ENCODE measurements at regions not wholly inside any gene's neighbourhood (a gene's known extent, or its start where the extent isn't known, plus 50 kb on each side); places are given as distances from the start of the nearest gene placed in this dataset.
"Not testable (repeated sequence)": the region's sequence is repeated elsewhere in the genome, so short reads cannot be mapped to it uniquely, and the experiment has no call there.

- DNase-seq: no peak
These were observed 131.7 kb upstream of the NDUFV2 start for GRCh38 chr18:8970843-8971242.

GRCh38 chr18:8972116-8972515, 130.4 kb upstream of the NDUFV2 start:
- no peak for DNase-seq

GRCh38 chr18:8974279-8974678, 128.2 kb upstream of the NDUFV2 start:
- no peak for DNase-seq

- no peak for DNase-seq
These were observed 127.8 kb upstream of the NDUFV2 start for GRCh38 chr18:8974696-8975095.

GRCh38 chr18:8975624-8976023, 126.9 kb upstream of the NDUFV2 start:
- no peak for DNase-seq

GRCh38 chr18:8976606-8977005, 125.9 kb upstream of the NDUFV2 start:
- DNase-seq: no peak

- DNase-seq: no peak
These were observed 125.3 kb upstream of the NDUFV2 start for GRCh38 chr18:8977166-8977565.

- no peak for DNase-seq
These were observed 124.8 kb upstream of the NDUFV2 start for GRCh38 chr18:8977701-8978100.

- DNase-seq: no peak
These were observed 124.1 kb upstream of the NDUFV2 start for GRCh38 chr18:8978394-8978793.

- no peak for DNase-seq
These were observed 123.1 kb upstream of the NDUFV2 start for GRCh38 chr18:8979258-8979988.

- no peak for DNase-seq
These were observed 122.0 kb upstream of the NDUFV2 start for GRCh38 chr18:8980496-8980895.

- DNase-seq: no peak
These were observed 121.6 kb upstream of the NDUFV2 start for GRCh38 chr18:8980918-8981317.

GRCh38 chr18:8982416-8983183, 119.9 kb upstream of the NDUFV2 start:
- no peak for DNase-seq

GRCh38 chr18:8983195-8983594, 119.3 kb upstream of the NDUFV2 start:
- DNase-seq: no peak

- DNase-seq: no peak
These were observed 118.3 kb upstream of the NDUFV2 start for GRCh38 chr18:8984131-8984721.

- DNase-seq: no peak
These were observed 115.3 kb upstream of the NDUFV2 start for GRCh38 chr18:8987241-8987640.

GRCh38 chr18:8988260-8988871, 114.1 kb upstream of the NDUFV2 start:
- peak; percentile 61 for DNase-seq

- DNase-seq: no peak
These were observed 113.5 kb upstream of the NDUFV2 start for GRCh38 chr18:8989017-8989416.

GRCh38 chr18:8989855-8990254, 112.6 kb upstream of the NDUFV2 start:
- DNase-seq: no peak

- no peak for DNase-seq
These were observed 112.0 kb upstream of the NDUFV2 start for GRCh38 chr18:8990276-8991031.

GRCh38 chr18:8991155-8991554, 111.3 kb upstream of the NDUFV2 start:
- no peak for DNase-seq

GRCh38 chr18:8992500-8992899, 110.0 kb upstream of the NDUFV2 start:
- not testable (repeated sequence) for DNase-seq

GRCh38 chr18:8994603-8995002, 107.9 kb upstream of the NDUFV2 start:
- no peak for DNase-seq

Measured in activated CD4-positive, alpha-beta T cell treated with anti-CD3 and anti-CD28 coated beads, Interleukin-10, Interleukin-2, amounts not matched to agents 100 ng/mL and 50 ng/mL, durations not matched to agents 16 hours and 8 hours (primary cell).